ENCODE measurements at regions not wholly inside any gene's neighbourhood (a gene's known extent, or its start where the extent isn't known, plus 50 kb on each side); places are given as distances from the start of the nearest gene placed in this dataset.

DNA sequence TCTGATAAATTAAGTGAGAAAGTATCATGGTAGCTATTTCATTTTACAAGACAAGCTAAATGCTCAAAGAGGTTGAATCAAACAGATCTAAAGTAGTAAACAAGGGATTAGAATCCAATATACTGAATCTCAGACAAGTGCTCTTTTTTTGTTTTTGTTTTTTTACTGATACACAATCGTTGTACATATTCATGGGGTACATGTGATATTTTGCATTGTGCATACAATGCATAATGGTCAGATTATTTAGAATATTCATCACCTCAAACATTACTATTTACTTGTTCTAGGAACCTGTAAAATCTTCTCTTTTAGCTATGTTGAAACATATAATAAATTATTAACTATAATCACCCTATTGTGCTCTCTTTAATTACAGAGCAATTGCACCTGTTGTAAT lies 57.0 kb upstream of the HCRTR2 start:
- TF ChIP-seq, protein P1, sequence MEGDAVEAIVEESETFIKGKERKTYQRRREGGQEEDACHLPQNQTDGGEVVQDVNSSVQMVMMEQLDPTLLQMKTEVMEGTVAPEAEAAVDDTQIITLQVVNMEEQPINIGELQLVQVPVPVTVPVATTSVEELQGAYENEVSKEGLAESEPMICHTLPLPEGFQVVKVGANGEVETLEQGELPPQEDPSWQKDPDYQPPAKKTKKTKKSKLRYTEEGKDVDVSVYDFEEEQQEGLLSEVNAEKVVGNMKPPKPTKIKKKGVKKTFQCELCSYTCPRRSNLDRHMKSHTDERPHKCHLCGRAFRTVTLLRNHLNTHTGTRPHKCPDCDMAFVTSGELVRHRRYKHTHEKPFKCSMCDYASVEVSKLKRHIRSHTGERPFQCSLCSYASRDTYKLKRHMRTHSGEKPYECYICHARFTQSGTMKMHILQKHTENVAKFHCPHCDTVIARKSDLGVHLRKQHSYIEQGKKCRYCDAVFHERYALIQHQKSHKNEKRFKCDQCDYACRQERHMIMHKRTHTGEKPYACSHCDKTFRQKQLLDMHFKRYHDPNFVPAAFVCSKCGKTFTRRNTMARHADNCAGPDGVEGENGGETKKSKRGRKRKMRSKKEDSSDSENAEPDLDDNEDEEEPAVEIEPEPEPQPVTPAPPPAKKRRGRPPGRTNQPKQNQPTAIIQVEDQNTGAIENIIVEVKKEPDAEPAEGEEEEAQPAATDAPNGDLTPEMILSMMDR (conservative IDR thresholded peaks at IDR 0.05; ENCODE audit: low read depth, low read length): no peak
- TF ChIP-seq EZH2 (IDR thresholded peaks at IDR 0.05; ENCODE audit: borderline replicate concordance, low read depth, low read length, poor library complexity, severe bottlenecking): no peak

Data from A673 (cell line).